HG03139 (cell line): ENCODE measurements at regions not wholly inside any gene's neighbourhood (a gene's known extent, or its start where the extent isn't known, plus 50 kb on each side); places are given as distances from the start of the nearest gene placed in this dataset.

Experiments used
- ATAC-seq: cut with Tn5 transposase; IDR thresholded peaks from one replicate; pipeline ENCODE4 v1.9.1; 2021; ENCODE audit not compliant: unreplicated experiment

GRCh38 chr6:91743756-91744155 lies 1156.9 kb upstream of the MAP3K7 start:
- ATAC-seq = no peak

- no peak for ATAC-seq
Measured at GRCh38 chr6:91731939-91732338, 1145.1 kb upstream of the MAP3K7 start.

- peak; percentile 82 for ATAC-seq
Measured at GRCh38 chr6:91730710-91731109, 1143.8 kb upstream of the MAP3K7 start.

- no peak for ATAC-seq
Measured at GRCh38 chr6:91720324-91720723, 1133.5 kb upstream of the MAP3K7 start.

GRCh38 chr6:91719414-91719813 lies 1132.5 kb upstream of the MAP3K7 start:
- ATAC-seq = no peak

- no peak for ATAC-seq
Measured at GRCh38 chr6:91718198-91718597, 1131.3 kb upstream of the MAP3K7 start.

GRCh38 chr6:91717094-91717493 lies 1130.2 kb upstream of the MAP3K7 start:
- no peak for ATAC-seq

- no peak for ATAC-seq
Measured at GRCh38 chr6:91716361-91716760, 1129.5 kb upstream of the MAP3K7 start.

- ATAC-seq = no peak
Measured at GRCh38 chr6:91715171-91715805, 1128.4 kb upstream of the MAP3K7 start.

GRCh38 chr6:91713911-91714310 lies 1127.0 kb upstream of the MAP3K7 start:
- ATAC-seq = no peak

GRCh38 chr6:91711518-91711917 lies 1124.6 kb upstream of the MAP3K7 start:
- no peak for ATAC-seq

- ATAC-seq = no peak
Measured at GRCh38 chr6:91710342-91710741, 1123.5 kb upstream of the MAP3K7 start.

GRCh38 chr6:91708534-91708933 lies 1121.7 kb upstream of the MAP3K7 start:
- no peak for ATAC-seq

GRCh38 chr6:91705646-91706045 lies 1118.8 kb upstream of the MAP3K7 start:
- no peak for ATAC-seq

GRCh38 chr6:91704531-91704930 lies 1117.7 kb upstream of the MAP3K7 start:
- ATAC-seq = no peak

GRCh38 chr6:91697010-91697695 lies 1110.3 kb upstream of the MAP3K7 start:
- ATAC-seq = no peak

- ATAC-seq = no peak
Measured at GRCh38 chr6:91695221-91695620, 1108.3 kb upstream of the MAP3K7 start.

GRCh38 chr6:91694016-91694654 lies 1107.3 kb upstream of the MAP3K7 start:
- ATAC-seq = no peak

GRCh38 chr6:91691449-91691848 lies 1104.6 kb upstream of the MAP3K7 start:
- ATAC-seq = no peak

GRCh38 chr6:91683240-91683639 lies 1096.4 kb upstream of the MAP3K7 start:
- ATAC-seq = no peak

GRCh38 chr6:91681296-91681695 lies 1094.4 kb upstream of the MAP3K7 start:
- ATAC-seq = no peak

- no peak for ATAC-seq
Measured at GRCh38 chr6:91678679-91679446, 1092.0 kb upstream of the MAP3K7 start.
